ENCODE measurements at regions not wholly inside any gene's neighbourhood (a gene's known extent, or its start where the extent isn't known, plus 50 kb on each side); places are given as distances from the start of the nearest gene placed in this dataset.

GRCh38 chr10:105981679-105982078 lies 1182.8 kb downstream of the SORCS1 start:
- TF ChIP-seq TARDBP (IDR thresholded peaks at IDR 0.05) (no peak), BHLHE40 (IDR thresholded peaks at IDR 0.05; ENCODE audit: borderline replicate concordance) (no peak), PKNOX1 (IDR thresholded peaks at IDR 0.05) (no peak), NFRKB (IDR thresholded peaks at IDR 0.05) (no peak), SUZ12 (IDR thresholded peaks at IDR 0.05) (no peak), FOXM1 (IDR thresholded peaks at IDR 0.05; ENCODE audit: borderline replicate concordance) (no peak), HDGF (IDR thresholded peaks at IDR 0.05; ENCODE audit: borderline replicate concordance) (no peak), SP1 (IDR thresholded peaks at IDR 0.05) (no peak), FOXK2 (IDR thresholded peaks at IDR 0.05) (no peak), LEF1 (IDR thresholded peaks at IDR 0.05; ENCODE audit: borderline replicate concordance) (no peak), FOXA1 (IDR thresholded peaks at IDR 0.05) (no peak), ARNT (IDR thresholded peaks at IDR 0.05) (no peak), ZNF384 (IDR thresholded peaks at IDR 0.05) (no peak)

Measured in HEK293T (cell line).